SK-N-SH treated with all-trans-retinoic acid at 6 μM for 48 hours (cell line): ENCODE measurements at regions not wholly inside any gene's neighbourhood (a gene's known extent, or its start where the extent isn't known, plus 50 kb on each side); places are given as distances from the start of the nearest gene placed in this dataset.

Experiments
- ATAC-seq: fragments of 200-7000 bp; cut with Tn5 transposase; 3 replicates; pipeline ENCODE4 v1.9.1; 2020; ENCODE audit warnings: mild to moderate bottlenecking, moderate library complexity
- ARNTL ChIP-seq: fragments of 450-650 bp; formaldehyde crosslinking; IDR thresholded peaks from 2 replicates; pipeline ENCODE4 v1.5.0; 2020; ENCODE audit warnings: low read depth, mild to moderate bottlenecking, moderate library complexity, borderline replicate concordance
- BACH2 ChIP-seq: fragments of 250-450 bp; sonication (Bioruptor Pico); IDR thresholded peaks from 2 replicates; pipeline ENCODE4 v1.9.0; 2021; ENCODE audit warnings: mild to moderate bottlenecking, borderline replicate concordance
- CSDC2 ChIP-seq: fragments of 250-450 bp; sonication (Bioruptor Pico); IDR thresholded peaks from 2 replicates; pipeline ENCODE4 v1.5.0; 2020; ENCODE audit warnings: mild to moderate bottlenecking, moderate library complexity
- ESRRG ChIP-seq: fragments of 250-450 bp; sonication (Bioruptor Pico); IDR thresholded peaks from 2 replicates; pipeline ENCODE4 v1.6.1; 2021; ENCODE audit warnings: mild to moderate bottlenecking
- GLIS3 ChIP-seq: fragments of 250-450 bp; sonication (Bioruptor Pico); IDR thresholded peaks from 2 replicates; pipeline ENCODE4 v1.5.0; 2020; ENCODE audit warnings: mild to moderate bottlenecking, moderate library complexity
- ISL1 ChIP-seq: fragments of 250-450 bp; sonication (Bioruptor Pico); IDR thresholded peaks from 2 replicates; pipeline ENCODE4 v2.1.2; 2022; ENCODE audit warnings: mild to moderate bottlenecking, moderate library complexity
- OSR1 ChIP-seq: fragments of 250-450 bp; sonication (Bioruptor Pico); IDR thresholded peaks from 2 replicates; pipeline ENCODE4 v1.8.0; 2022; ENCODE audit warnings: moderate library complexity, mild to moderate bottlenecking, inconsistent platforms
- RARB ChIP-seq: fragments of 250-450 bp; sonication (Bioruptor Pico); IDR thresholded peaks from 2 replicates; pipeline ENCODE4 v1.8.0; 2021; ENCODE audit warnings: mild to moderate bottlenecking, moderate library complexity
- TCF4 ChIP-seq: fragments of 250-450 bp; sonication (Bioruptor Pico); IDR thresholded peaks from 2 replicates; pipeline ENCODE4 v1.8.0; 2021; ENCODE audit warnings: mild to moderate bottlenecking, moderate library complexity, borderline replicate concordance
- TOX ChIP-seq: fragments of 250-450 bp; sonication (Bioruptor Pico); IDR thresholded peaks from 2 replicates; pipeline ENCODE4 v1.8.0; 2021; ENCODE audit warnings: mild to moderate bottlenecking, moderate library complexity, borderline replicate concordance
- ZFP3 ChIP-seq: fragments of 250-450 bp; sonication (Bioruptor Pico); IDR thresholded peaks from 2 replicates; pipeline ENCODE4 v1.5.0; 2020; ENCODE audit warnings: mild to moderate bottlenecking, moderate library complexity
- ZFP30 ChIP-seq: fragments of 450-650 bp; formaldehyde crosslinking; IDR thresholded peaks from 2 replicates; pipeline ENCODE4 v1.5.0; 2022; ENCODE audit warnings: mild to moderate bottlenecking, moderate library complexity
- ZNF565 ChIP-seq: fragments of 450-650 bp; formaldehyde crosslinking; conservative IDR thresholded peaks from 2 replicates; pipeline ENCODE4 v1.5.0; 2020; ENCODE audit warnings: low read depth, mild to moderate bottlenecking, moderate library complexity
- ZNF70 ChIP-seq: fragments of 450-650 bp; formaldehyde crosslinking; IDR thresholded peaks from 2 replicates; pipeline ENCODE4 v1.5.0; 2020; ENCODE audit warnings: mild to moderate bottlenecking, moderate library complexity
- ZNF8 ChIP-seq: fragments of 450-650 bp; formaldehyde crosslinking; IDR thresholded peaks from 2 replicates; pipeline ENCODE4 v1.5.0; 2020; ENCODE audit warnings: mild to moderate bottlenecking, moderate library complexity
- TF ChIP-seq, protein P1 (sequence below): fragments of 250-450 bp; sonication (Bioruptor Pico); IDR thresholded peaks from 2 replicates; pipeline ENCODE4 v1.8.0; 2021; ENCODE audit warnings: low read depth, mild to moderate bottlenecking, moderate library complexity, borderline replicate concordance
- TF ChIP-seq, protein P2 (sequence below): fragments of 250-450 bp; sonication (Bioruptor Pico); IDR thresholded peaks from 2 replicates; pipeline ENCODE4 v1.8.0; 2020; ENCODE audit warnings: mild to moderate bottlenecking, moderate library complexity, borderline replicate concordance
- TF ChIP-seq, protein P3 (sequence below): fragments of 250-450 bp; sonication (Bioruptor Pico); IDR thresholded peaks from 2 replicates; pipeline ENCODE4 v1.5.0; 2020; ENCODE audit warnings: mild to moderate bottlenecking, moderate library complexity
- TF ChIP-seq, protein P4 (sequence below): fragments of 250-450 bp; sonication (Bioruptor Pico); IDR thresholded peaks from 2 replicates; pipeline ENCODE4 v1.5.1; 2020; ENCODE audit warnings: low read depth, mild to moderate bottlenecking, moderate library complexity

DNA sequence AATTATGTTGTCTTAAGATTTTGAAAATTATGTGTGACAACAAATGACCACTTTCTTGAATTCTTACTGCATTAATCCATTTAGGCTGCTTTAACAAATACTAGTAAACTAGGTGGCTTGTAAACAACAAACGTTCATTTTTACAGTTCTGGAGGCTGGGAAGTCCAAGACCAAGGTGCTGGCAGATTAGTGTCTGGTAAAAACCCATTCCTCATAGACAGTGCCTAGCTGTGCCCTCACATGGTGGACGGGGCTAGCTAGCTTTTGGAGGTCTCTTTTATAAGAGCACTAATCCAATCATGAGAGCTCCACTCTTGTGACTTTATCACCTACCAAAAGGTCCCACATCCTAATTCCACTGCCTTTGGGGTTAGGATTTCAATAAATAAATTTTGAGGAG is 425.8 kb downstream of the SPRY1 start:
- no peak for ATAC-seq
- TF ChIP-seq ESRRG (CRISPR knock-in tag) (no peak), ZNF8 (CRISPR knock-in tag) (no peak)

DNA sequence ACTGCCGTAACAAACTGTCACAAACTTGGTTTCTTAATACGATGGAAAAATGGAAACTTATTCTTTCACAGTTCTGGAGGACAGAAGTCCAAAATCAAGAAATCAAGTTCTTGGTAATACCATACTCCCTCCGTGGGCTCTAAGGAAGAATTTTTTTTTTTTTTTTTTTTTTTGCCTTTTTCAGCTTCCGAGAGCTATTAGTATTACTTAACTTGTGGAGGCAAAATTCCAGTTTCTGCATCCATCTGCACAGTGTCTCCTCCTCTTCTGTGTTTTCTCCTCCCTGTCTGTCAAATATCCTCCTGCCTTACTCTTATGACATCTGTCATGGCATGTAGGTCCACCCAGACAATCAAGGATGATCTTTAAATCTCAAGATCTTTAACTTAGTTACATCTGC is 426.6 kb downstream of the SPRY1 start:
- ATAC-seq: no peak
- no peak for TF ChIP-seq ZNF8 (CRISPR knock-in tag)
- no peak for TF ChIP-seq BACH2
- TF ChIP-seq OSR1: no peak
- no peak for TF ChIP-seq ZFP3 (CRISPR knock-in tag)
- TF ChIP-seq, protein P1, sequence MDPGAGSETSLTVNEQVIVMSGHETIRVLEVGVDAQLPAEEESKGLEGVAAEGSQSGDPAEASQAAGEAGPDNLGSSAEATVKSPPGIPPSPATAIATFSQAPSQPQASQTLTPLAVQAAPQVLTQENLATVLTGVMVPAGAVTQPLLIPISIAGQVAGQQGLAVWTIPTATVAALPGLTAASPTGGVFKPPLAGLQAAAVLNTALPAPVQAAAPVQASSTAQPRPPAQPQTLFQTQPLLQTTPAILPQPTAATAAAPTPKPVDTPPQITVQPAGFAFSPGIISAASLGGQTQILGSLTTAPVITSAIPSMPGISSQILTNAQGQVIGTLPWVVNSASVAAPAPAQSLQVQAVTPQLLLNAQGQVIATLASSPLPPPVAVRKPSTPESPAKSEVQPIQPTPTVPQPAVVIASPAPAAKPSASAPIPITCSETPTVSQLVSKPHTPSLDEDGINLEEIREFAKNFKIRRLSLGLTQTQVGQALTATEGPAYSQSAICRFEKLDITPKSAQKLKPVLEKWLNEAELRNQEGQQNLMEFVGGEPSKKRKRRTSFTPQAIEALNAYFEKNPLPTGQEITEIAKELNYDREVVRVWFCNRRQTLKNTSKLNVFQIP (CRISPR knock-in tag): no peak
- TF ChIP-seq CSDC2 (CRISPR knock-in tag): no peak
- no peak for TF ChIP-seq ESRRG (CRISPR knock-in tag)
- no peak for TF ChIP-seq ARNTL (CRISPR knock-in tag)
- no peak for TF ChIP-seq TCF4 (CRISPR knock-in tag)
- no peak for TF ChIP-seq GLIS3 (CRISPR knock-in tag)
- TF ChIP-seq, protein P2, sequence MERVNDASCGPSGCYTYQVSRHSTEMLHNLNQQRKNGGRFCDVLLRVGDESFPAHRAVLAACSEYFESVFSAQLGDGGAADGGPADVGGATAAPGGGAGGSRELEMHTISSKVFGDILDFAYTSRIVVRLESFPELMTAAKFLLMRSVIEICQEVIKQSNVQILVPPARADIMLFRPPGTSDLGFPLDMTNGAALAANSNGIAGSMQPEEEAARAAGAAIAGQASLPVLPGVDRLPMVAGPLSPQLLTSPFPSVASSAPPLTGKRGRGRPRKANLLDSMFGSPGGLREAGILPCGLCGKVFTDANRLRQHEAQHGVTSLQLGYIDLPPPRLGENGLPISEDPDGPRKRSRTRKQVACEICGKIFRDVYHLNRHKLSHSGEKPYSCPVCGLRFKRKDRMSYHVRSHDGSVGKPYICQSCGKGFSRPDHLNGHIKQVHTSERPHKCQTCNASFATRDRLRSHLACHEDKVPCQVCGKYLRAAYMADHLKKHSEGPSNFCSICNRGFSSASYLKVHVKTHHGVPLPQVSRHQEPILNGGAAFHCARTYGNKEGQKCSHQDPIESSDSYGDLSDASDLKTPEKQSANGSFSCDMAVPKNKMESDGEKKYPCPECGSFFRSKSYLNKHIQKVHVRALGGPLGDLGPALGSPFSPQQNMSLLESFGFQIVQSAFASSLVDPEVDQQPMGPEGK (CRISPR knock-in tag): no peak
- TF ChIP-seq TOX (CRISPR knock-in tag): no peak
- no peak for TF ChIP-seq RARB (CRISPR knock-in tag)
- no peak for TF ChIP-seq ZNF565 (CRISPR knock-in tag)
- no peak for TF ChIP-seq ZFP30

DNA sequence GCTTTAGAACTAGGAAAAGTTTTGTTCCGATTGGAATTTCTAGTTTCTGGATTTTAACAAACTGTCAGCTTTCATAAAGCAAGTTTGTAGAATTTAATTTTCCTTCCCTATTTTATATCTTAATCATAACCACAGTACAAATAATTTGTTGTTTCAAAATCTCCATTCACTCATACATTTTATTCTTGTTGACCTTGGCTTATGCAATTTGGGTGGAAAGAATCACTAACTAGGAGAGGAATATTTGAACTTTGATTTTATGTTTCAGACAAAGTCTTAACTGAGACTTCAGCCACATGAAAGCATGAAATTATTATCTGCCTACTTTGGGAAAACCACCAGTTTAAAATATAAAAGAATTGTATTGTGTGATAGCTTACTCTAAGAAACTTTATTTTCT is 427.9 kb downstream of the SPRY1 start:
- TF ChIP-seq ARNTL (CRISPR knock-in tag) (no peak), TCF4 (CRISPR knock-in tag) (no peak), ZNF70 (CRISPR knock-in tag) (no peak), ZFP3 (CRISPR knock-in tag) (no peak)
- ATAC-seq: no peak

DNA sequence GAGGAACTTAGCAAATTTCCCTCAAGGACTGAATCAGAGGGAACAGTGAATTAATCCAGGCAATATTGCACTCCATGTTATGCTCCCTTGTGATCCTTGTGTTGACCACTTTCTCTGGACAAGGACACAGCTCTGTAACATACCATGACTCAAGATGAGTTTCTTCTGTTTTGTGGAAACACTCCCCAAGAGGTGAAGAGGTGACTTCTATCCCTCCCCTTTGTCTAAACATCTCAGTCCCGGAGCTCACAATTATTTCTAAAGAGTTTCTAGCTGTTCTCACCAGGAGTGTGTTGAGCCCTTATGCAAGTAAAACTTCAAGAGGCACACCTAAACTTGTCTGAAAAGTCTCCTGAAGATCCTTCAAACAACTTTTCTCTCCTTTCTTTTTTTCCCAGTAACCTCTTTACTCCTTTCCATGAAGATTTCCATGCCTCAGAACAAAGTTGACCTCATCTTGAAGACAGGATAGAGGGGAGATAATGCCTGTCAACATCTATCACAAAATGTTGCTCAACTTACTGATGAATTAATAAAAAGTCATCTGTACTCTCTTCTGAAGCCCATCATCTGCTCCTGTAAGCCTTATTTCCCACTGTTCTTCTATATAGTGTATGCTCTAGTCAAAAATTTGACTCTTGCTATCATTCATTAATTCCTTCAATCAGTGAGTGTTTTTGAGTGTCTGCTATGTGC is 429.1 kb downstream of the SPRY1 start:
- TF ChIP-seq OSR1 (no peak), BACH2 (no peak), ISL1 (no peak), ARNTL (CRISPR knock-in tag) (no peak), CSDC2 (CRISPR knock-in tag) (no peak)
- TF ChIP-seq, protein P2 (CRISPR knock-in tag): no peak
- TF ChIP-seq, protein P3, sequence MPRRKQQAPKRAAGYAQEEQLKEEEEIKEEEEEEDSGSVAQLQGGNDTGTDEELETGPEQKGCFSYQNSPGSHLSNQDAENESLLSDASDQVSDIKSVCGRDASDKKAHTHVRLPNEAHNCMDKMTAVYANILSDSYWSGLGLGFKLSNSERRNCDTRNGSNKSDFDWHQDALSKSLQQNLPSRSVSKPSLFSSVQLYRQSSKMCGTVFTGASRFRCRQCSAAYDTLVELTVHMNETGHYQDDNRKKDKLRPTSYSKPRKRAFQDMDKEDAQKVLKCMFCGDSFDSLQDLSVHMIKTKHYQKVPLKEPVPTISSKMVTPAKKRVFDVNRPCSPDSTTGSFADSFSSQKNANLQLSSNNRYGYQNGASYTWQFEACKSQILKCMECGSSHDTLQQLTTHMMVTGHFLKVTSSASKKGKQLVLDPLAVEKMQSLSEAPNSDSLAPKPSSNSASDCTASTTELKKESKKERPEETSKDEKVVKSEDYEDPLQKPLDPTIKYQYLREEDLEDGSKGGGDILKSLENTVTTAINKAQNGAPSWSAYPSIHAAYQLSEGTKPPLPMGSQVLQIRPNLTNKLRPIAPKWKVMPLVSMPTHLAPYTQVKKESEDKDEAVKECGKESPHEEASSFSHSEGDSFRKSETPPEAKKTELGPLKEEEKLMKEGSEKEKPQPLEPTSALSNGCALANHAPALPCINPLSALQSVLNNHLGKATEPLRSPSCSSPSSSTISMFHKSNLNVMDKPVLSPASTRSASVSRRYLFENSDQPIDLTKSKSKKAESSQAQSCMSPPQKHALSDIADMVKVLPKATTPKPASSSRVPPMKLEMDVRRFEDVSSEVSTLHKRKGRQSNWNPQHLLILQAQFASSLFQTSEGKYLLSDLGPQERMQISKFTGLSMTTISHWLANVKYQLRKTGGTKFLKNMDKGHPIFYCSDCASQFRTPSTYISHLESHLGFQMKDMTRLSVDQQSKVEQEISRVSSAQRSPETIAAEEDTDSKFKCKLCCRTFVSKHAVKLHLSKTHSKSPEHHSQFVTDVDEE (CRISPR knock-in tag): no peak
- TF ChIP-seq, protein P4, sequence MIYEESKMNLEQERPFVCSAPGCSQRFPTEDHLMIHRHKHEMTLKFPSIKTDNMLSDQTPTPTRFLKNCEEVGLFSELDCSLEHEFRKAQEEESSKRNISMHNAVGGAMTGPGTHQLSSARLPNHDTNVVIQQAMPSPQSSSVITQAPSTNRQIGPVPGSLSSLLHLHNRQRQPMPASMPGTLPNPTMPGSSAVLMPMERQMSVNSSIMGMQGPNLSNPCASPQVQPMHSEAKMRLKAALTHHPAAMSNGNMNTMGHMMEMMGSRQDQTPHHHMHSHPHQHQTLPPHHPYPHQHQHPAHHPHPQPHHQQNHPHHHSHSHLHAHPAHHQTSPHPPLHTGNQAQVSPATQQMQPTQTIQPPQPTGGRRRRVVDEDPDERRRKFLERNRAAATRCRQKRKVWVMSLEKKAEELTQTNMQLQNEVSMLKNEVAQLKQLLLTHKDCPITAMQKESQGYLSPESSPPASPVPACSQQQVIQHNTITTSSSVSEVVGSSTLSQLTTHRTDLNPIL (CRISPR knock-in tag): no peak
- ATAC-seq: no peak
